ENCODE measurements at regions not wholly inside any gene's neighbourhood (a gene's known extent, or its start where the extent isn't known, plus 50 kb on each side); places are given as distances from the start of the nearest gene placed in this dataset.

- TF ChIP-seq NANOG (IDR thresholded peaks at IDR 0.05; ENCODE audit: insufficient read depth, low read depth, low read length, poor library complexity, severe bottlenecking), result no peak
- TF ChIP-seq POLR2AphosphoS5 (IDR thresholded peaks at IDR 0.05; ENCODE audit: low read depth, low read length), result no peak
- TF ChIP-seq BRCA1 (IDR thresholded peaks at IDR 0.05; ENCODE audit: low read depth, low read length), result no peak
- TF ChIP-seq, protein P1, sequence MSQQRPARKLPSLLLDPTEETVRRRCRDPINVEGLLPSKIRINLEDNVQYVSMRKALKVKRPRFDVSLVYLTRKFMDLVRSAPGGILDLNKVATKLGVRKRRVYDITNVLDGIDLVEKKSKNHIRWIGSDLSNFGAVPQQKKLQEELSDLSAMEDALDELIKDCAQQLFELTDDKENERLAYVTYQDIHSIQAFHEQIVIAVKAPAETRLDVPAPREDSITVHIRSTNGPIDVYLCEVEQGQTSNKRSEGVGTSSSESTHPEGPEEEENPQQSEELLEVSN (IDR thresholded peaks at IDR 0.05), result no peak
Observed at GRCh38 chr10:83625831-83626360, 513.4 kb upstream of the GHITM start (continued).
